Activated T-cell treated with anti-CD3 and anti-CD28 coated beads, Interleukin-2, amount 50 U/mL, for 1 hour (primary cell): ENCODE measurements at regions not wholly inside any gene's neighbourhood (a gene's known extent, or its start where the extent isn't known, plus 50 kb on each side); places are given as distances from the start of the nearest gene placed in this dataset.
"Not testable (repeated sequence)": the region's sequence is repeated elsewhere in the genome, so short reads cannot be mapped to it uniquely, and the experiment has no call there.

ENCODE experiments used
- DNase-seq: peaks from one replicate; pipeline ENCODE4 v3.0.0-alpha.2; 2020

- DNase-seq: no peak
These were observed 98.1 kb upstream of the ANXA1 start for GRCh38 chr9:73053543-73053942.

- DNase-seq: no peak
These were observed 98.2 kb upstream of the ALDH1A1 start for GRCh38 chr9:73050887-73051550.

GRCh38 chr9:73050065-73050816 is 97.4 kb upstream of the ALDH1A1 start:
- DNase-seq: no peak

- DNase-seq: no peak
These were observed 96.4 kb upstream of the ALDH1A1 start for GRCh38 chr9:73049280-73049679.

- no peak for DNase-seq
These were observed 93.9 kb upstream of the ALDH1A1 start for GRCh38 chr9:73046769-73047168.

- DNase-seq: not testable (repeated sequence)
These were observed 91.9 kb upstream of the ALDH1A1 start for GRCh38 chr9:73044776-73045175.

- no peak for DNase-seq
These were observed 89.3 kb upstream of the ALDH1A1 start for GRCh38 chr9:73042155-73042554.

- DNase-seq: no peak
These were observed 86.7 kb upstream of the ALDH1A1 start for GRCh38 chr9:73039271-73040263.

GRCh38 chr9:73038613-73039012 is 85.8 kb upstream of the ALDH1A1 start:
- no peak for DNase-seq

GRCh38 chr9:73038089-73038509 is 85.2 kb upstream of the ALDH1A1 start:
- no peak for DNase-seq

GRCh38 chr9:73037613-73038012 is 84.8 kb upstream of the ALDH1A1 start:
- DNase-seq: no peak

GRCh38 chr9:73034962-73035361 is 82.1 kb upstream of the ALDH1A1 start:
- no peak for DNase-seq

GRCh38 chr9:73031350-73031749 is 78.5 kb upstream of the ALDH1A1 start:
- no peak for DNase-seq

GRCh38 chr9:73030370-73031030 is 77.6 kb upstream of the ALDH1A1 start:
- DNase-seq: no peak

- no peak for DNase-seq
These were observed 76.5 kb upstream of the ALDH1A1 start for GRCh38 chr9:73029346-73029745.

GRCh38 chr9:73026375-73026774 is 73.5 kb upstream of the ALDH1A1 start:
- no peak for DNase-seq

- DNase-seq: no peak
These were observed 71.8 kb upstream of the ALDH1A1 start for GRCh38 chr9:73024601-73025034.

- peak; percentile 24 for DNase-seq
These were observed 70.2 kb upstream of the ALDH1A1 start for GRCh38 chr9:73023025-73023541.

- DNase-seq: no peak
These were observed 69.5 kb upstream of the ALDH1A1 start for GRCh38 chr9:73022353-73022752.

- DNase-seq: no peak
These were observed 68.0 kb upstream of the ALDH1A1 start for GRCh38 chr9:73020877-73021276.

GRCh38 chr9:73014011-73014410 is 61.2 kb upstream of the ALDH1A1 start:
- DNase-seq: no peak

GRCh38 chr9:73011956-73012355 is 59.1 kb upstream of the ALDH1A1 start:
- DNase-seq: no peak
